ENCODE measurements at regions not wholly inside any gene's neighbourhood (a gene's known extent, or its start where the extent isn't known, plus 50 kb on each side); places are given as distances from the start of the nearest gene placed in this dataset.

DNA sequence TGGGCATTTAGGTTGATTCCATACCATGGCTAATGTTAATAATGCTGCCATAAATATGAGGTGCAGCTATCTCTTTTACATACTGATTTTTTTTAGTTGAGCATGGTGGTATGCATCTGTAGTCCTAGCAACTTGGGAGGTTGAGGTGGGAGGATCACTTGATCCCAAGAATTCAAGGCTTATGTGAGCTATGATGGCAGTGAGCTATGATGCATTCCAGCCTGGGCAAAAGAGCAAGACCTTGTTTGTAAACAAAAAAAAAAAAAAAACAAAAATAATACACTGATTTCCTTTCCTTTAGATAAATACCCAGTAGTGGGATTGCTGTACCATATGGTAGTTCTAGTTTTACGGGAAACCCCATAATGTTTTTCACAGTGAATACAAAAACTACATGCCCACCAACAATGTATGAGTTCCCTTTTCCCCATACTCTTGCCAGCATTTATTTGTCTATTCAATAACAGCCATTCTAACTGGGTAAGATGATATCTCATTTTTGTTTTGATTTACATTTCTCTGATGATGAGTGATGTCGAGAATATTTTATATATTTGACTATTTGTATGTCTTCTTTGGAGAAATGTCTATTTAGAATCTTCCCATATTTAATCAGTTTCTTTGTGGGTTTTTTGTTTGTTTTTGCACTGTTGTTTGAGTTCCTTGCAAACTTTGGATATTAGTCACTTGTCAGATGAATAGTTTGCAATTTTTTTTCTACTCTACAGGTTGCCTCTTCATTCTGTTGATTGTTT is 281.0 kb upstream of the KYNU start:
- TF ChIP-seq GATA2 (IDR thresholded peaks at IDR 0.05; ENCODE audit: low read depth, low read length) (no peak), GATA3 (IDR thresholded peaks at IDR 0.05; ENCODE audit: low read depth, low read length) (no peak)
